Body of pancreas (tissue), 4 donors: ENCODE measurements at regions not wholly inside any gene's neighbourhood (a gene's known extent, or its start where the extent isn't known, plus 50 kb on each side); places are given as distances from the start of the nearest gene placed in this dataset.

Experiments
- ATAC-seq: fragments of 150-250 bp; one replicate; pipeline ENCODE4 v1.9.1; 2016
- DNase-seq, 4 donors: peaks; one replicate each; pipeline ENCODE4 v3.0.0-alpha.2; 2019
- H3K27ac ChIP-seq, 4 donors: fragments of 200-600 bp; sonication (generic); 1 replicate in 3 of 4; 2 replicates in 1 of 4; pipeline versions ENCODE4 v1.5.1 to v1.6.1; 2016 to 2019; ENCODE audit warnings: mild to moderate bottlenecking in 1 of 4, mixed read lengths in 1 of 4, moderate library complexity in 1 of 4
- H3K27me3 ChIP-seq, 2 donors: fragments of 200-600 bp; sonication (generic); one replicate each; pipeline ENCODE4 v1.6.0; 2016; ENCODE audit warnings: mild to moderate bottlenecking in 1 of 2
- H3K36me3 ChIP-seq, 2 donors: fragments of 200-600 bp; sonication (generic); replicated peaks in 1 of 2; 2 replicates each; pipeline ENCODE4 v1.5.1; 2016; ENCODE audit warnings: low read depth in 2 of 2; ENCODE audit not compliant: insufficient read depth in 1 of 2
- H3K4me1 ChIP-seq: fragments of 200-600 bp; sonication (generic); one replicate; pipeline ENCODE4 v1.6.0; 2016
- H3K4me3 ChIP-seq, 2 donors: fragments of 200-600 bp; sonication (generic); 1 replicate in 1 of 2; 2 replicates in 1 of 2; pipeline ENCODE4 v1.5.1; 2016 to 2019
- H3K9me3 ChIP-seq, 3 donors: fragments of 200-600 bp; sonication (generic); 1 replicate in 2 of 3; 2 replicates in 1 of 3; pipeline ENCODE4 v1.5.1; 2016
- POLR2A ChIP-seq, 3 donors: fragments of 450-650 bp; IDR thresholded peaks; one replicate each; pipeline ENCODE4 v1.6.1; 2016; ENCODE audit warnings: antibody characterized with exemption in 3 of 3, mild to moderate bottlenecking in 2 of 3
- WGBS, 2 donors: methylation state at CpG; one replicate each; pipeline ENCODE4 v1.1.5; 2017; 5-methylcytosine and 5-hydroxymethylcytosine counted together
- intact Hi-C: fragments of 100-400 bp; cut with DNase I; formaldehyde crosslinking; loops from one replicate; pipeline ENCODE4 v1.15.1; 2023
- TF ChIP-seq, protein P1 (sequence below), 7 experiments: fragments of 450-650 bp in 4 of 7; fragments of 200-600 bp in 3 of 7; sonication (generic) in 3 of 7; IDR thresholded peaks; one replicate each; pipeline ENCODE4 v1.5.1; 2016 to 2019; ENCODE audit warnings: antibody characterized with exemption in 7 of 7

DNA sequence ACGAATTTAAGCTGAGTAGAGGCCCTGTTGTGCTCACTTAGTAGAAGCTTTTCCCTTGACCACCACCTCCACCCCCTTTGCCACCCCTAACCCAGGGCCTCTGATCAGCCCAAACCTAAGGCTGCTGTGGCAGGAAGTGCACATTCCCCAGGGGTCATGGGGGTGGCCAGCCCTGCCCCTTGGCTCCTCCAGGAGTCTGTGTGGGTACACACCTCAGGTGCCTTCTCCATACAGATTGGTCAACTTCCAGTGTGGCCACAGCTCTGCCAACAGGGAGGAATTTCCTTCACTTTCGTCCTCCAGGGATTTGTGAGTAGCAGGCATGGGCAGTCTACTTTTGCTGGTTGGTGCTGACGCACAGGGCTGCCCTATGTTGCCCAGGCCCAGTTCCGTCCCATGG is 249.9 kb upstream of the ZNF32 start:
- 90 to 100% methylated on average over 4 of the region's 4 CpGs for WGBS, 2 donors
- H3K4me1 ChIP-seq = no peaks in the 10 kb centered on the region
- H3K27ac ChIP-seq = no peak overlapping the region
- DNase-seq = no peak
- TF ChIP-seq, protein P1, sequence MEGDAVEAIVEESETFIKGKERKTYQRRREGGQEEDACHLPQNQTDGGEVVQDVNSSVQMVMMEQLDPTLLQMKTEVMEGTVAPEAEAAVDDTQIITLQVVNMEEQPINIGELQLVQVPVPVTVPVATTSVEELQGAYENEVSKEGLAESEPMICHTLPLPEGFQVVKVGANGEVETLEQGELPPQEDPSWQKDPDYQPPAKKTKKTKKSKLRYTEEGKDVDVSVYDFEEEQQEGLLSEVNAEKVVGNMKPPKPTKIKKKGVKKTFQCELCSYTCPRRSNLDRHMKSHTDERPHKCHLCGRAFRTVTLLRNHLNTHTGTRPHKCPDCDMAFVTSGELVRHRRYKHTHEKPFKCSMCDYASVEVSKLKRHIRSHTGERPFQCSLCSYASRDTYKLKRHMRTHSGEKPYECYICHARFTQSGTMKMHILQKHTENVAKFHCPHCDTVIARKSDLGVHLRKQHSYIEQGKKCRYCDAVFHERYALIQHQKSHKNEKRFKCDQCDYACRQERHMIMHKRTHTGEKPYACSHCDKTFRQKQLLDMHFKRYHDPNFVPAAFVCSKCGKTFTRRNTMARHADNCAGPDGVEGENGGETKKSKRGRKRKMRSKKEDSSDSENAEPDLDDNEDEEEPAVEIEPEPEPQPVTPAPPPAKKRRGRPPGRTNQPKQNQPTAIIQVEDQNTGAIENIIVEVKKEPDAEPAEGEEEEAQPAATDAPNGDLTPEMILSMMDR (IDR thresholded peaks at IDR 0.05) = no peak
- no peak for TF ChIP-seq POLR2A (IDR thresholded peaks at IDR 0.05)
- H3K4me3 ChIP-seq = no peak overlapping the region
- no peak for ATAC-seq
- H3K9me3 ChIP-seq = no peaks in the 10 kb centered on the region
- no peaks in the 10 kb centered on the region for H3K27me3 ChIP-seq
- intact Hi-C loops = no loop called here
- no peaks in the 10 kb centered on the region for H3K36me3 ChIP-seq

DNA sequence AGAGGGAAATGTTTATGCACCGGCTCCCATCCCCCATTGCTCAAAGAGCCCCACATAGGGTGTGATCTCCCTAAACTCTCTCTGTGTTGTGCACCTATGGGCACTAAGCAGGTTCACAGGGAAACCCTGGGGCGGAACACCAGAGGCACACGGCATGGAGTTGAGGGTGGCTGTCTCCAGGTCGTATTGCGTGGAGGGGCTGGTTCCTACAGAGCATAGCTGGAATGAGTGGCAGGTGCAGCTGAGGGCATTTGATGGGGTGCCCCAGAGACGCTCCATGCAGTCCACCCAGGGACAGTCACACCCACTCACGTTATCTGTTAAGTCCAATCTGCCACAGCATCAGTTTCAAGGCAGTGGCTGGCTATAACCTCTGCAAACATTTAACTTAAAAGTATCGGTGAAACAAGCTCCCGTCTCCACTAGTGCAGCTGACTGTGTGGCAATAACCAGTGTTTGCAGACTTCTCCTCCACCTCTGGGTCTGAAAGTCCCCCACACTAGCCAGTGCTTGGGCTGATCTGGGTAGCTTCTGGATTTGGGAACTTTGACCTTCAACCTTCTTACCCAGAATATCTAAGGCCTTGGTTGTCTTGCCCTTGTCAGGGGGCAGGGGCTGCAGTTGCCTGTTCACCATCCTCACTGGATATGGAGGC is 249.2 kb upstream of the ZNF32 start:
- no peaks in the 10 kb centered on the region for H3K9me3 ChIP-seq
- WGBS, 2 donors = 84 to 98% methylated on average over 9 of the region's 9 CpGs
- H3K27ac ChIP-seq = no peak overlapping the region
- DNase-seq = no peak
- no peak for TF ChIP-seq POLR2A (IDR thresholded peaks at IDR 0.05)
- TF ChIP-seq, protein P1 (IDR thresholded peaks at IDR 0.05) = no peak
- no peak overlapping the region for H3K4me3 ChIP-seq
- no peaks in the 10 kb centered on the region for H3K27me3 ChIP-seq
- no peaks in the 10 kb centered on the region for H3K4me1 ChIP-seq
- ATAC-seq = no peak
- H3K36me3 ChIP-seq = no peaks in the 10 kb centered on the region
- intact Hi-C loops = no loop called here

DNA sequence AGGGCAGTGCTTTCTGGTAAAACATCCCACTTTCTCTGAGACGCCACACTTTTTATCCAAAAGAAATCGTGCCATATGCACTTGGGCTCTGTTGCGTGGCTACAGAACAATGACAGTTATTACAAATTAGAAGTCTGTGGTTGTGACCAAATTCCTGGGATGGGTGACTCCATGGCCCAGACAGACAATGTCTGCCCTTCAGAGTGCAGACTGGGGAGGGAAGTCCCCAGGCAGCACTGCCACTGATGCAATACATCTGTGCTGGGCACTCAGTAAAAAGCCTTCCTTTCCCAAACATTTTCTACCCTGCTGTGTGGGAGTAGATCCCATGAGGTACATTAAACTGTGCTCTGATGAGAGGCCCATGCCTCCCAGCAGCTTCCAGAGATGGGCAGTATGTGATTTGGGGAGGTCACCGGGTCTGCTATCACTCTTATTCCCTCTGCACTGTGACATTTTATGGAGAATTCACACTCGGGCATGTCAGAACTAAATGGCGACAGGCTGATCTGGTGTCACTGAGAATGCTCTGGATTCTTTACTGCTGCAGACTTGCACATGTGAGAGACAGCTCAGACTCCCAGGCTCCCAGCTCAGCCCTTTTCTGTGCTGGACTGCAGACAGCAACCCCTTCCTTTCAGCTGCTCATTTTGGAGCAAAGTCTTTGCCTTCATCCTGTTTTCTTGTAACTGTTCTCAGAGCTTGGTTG is 243.5 kb upstream of the ZNF32 start:
- WGBS, 2 donors = 78% methylated on average over 5 to 6 of the region's 6 CpGs
- Histone ChIP-seq H3K9me3 (no peaks in the 10 kb centered on the region), H3K4me3 (no peak overlapping the region), H3K4me1 (no peaks in the 10 kb centered on the region), H3K27ac (no peak overlapping the region), H3K36me3 (no peaks in the 10 kb centered on the region), H3K27me3 (no peaks in the 10 kb centered on the region)
- DNase-seq (no peak), ATAC-seq (no peak)
- intact Hi-C loops = no loop called here
- no peak for TF ChIP-seq POLR2A (IDR thresholded peaks at IDR 0.05)
- TF ChIP-seq, protein P1 (IDR thresholded peaks at IDR 0.05) = no peak

DNA sequence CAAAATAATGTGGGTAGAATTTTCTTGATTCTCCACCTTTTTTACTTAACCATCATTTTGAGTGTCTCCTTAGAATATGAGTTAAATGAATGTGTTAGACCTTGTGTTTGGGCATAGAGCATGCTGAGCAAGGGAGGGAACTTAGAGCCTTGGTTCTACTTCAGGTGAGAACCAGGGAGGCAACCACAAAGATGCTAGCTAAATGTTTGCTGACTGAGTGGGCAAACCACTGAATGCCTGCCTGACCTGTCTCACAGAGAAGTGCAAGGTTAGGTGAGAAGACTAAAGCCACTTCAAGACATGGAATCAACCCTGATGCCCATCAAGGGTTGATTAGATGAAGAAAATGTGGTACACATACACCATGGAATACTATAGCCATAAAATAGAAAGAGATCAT is 242.6 kb upstream of the ZNF32 start:
- Histone ChIP-seq H3K27ac (no peak overlapping the region), H3K27me3 (no peaks in the 10 kb centered on the region), H3K4me3 (no peak overlapping the region), H3K36me3 (no peaks in the 10 kb centered on the region), H3K4me1 (no peaks in the 10 kb centered on the region), H3K9me3 (no peaks in the 10 kb centered on the region)
- intact Hi-C loops = no loop called here
- ATAC-seq = no peak
- TF ChIP-seq, protein P1 (IDR thresholded peaks at IDR 0.05) = no peak
- TF ChIP-seq POLR2A (IDR thresholded peaks at IDR 0.05) = no peak
- DNase-seq = no peak

DNA sequence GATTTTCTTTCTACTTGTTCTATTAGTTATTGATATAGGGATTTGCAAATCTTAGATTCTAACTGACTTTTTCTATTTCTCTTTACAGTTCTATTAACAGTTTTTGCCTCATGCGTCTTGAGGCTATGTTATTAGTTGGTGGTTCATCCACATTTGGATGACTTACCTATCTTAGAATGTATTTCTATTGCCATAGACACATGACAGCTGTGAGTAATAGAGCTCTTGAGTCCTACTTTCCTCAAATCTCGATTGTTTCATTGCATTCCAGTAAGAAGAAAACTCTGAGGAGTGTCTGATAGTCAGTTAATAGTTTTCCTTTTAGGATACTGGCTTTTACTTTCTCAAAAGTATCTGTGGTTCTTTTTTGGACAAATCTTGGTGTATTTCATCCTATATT is 241.4 kb upstream of the ZNF32 start:
- H3K27me3 ChIP-seq = no peaks in the 10 kb centered on the region
- no peaks in the 10 kb centered on the region for H3K9me3 ChIP-seq
- TF ChIP-seq, protein P1 (IDR thresholded peaks at IDR 0.05) = no peak
- no peak for TF ChIP-seq POLR2A (IDR thresholded peaks at IDR 0.05)
- no peak for ATAC-seq
- H3K36me3 ChIP-seq = no peaks in the 10 kb centered on the region
- WGBS, 2 donors = 62 to 69% methylated on average over 2 of the region's 2 CpGs
- no peak for DNase-seq
- H3K27ac ChIP-seq = no peak overlapping the region
- intact Hi-C loops = no loop called here
- H3K4me1 ChIP-seq = no peaks in the 10 kb centered on the region
- no peak overlapping the region for H3K4me3 ChIP-seq
